ENCODE measurements at regions not wholly inside any gene's neighbourhood (a gene's known extent, or its start where the extent isn't known, plus 50 kb on each side); places are given as distances from the start of the nearest gene placed in this dataset.

DNA sequence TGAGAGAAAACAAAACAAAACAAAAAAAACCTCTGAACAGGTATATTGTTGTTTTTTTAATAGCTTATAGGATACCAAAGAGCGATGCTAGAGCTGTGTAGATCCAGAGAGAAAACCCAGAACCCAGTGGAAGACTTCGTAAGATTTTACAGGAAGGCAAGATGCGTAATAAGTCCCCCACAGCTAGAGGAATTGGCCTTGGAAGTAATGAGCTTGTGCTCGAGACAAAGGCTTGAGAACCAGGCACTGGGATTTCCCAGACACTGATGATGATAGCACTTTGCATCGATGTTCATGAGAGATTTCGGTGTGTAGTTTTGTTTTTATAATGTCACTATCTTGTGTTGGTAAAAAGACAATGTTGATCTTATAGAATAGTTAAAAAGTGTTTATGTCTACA, 821.5 kb upstream of the IGFBP3 start:
- TF ChIP-seq POLR2AphosphoS5 (IDR thresholded peaks at IDR 0.05; ENCODE audit: borderline replicate concordance, low read depth, low read length) (no peak), EZH2 (IDR thresholded peaks at IDR 0.05) (no peak)

Measured in SK-N-MC (cell line).